IMR-90 (cell line): ENCODE measurements at regions not wholly inside any gene's neighbourhood (a gene's known extent, or its start where the extent isn't known, plus 50 kb on each side); places are given as distances from the start of the nearest gene placed in this dataset.

ENCODE experiments used
- BHLHE40 ChIP-seq: fragments of 150-350 bp; IDR thresholded peaks from 2 replicates; pipeline ENCODE4 v1.6.1; 2016; ENCODE audit warnings: mild to moderate bottlenecking, low read depth, low read length
- CEBPB ChIP-seq: IDR thresholded peaks from 2 replicates; pipeline ENCODE4 v1.6.1; 2012; ENCODE audit warnings: low read depth, low read length, improper control_type of control experiment
- CTCF ChIP-seq: conservative IDR thresholded peaks from 2 replicates; pipeline ENCODE4 v1.5.1; 2012; ENCODE audit warnings: mild to moderate bottlenecking, low read depth, low read length, improper control_type of control experiment
- ELK1 ChIP-seq: fragments of 150-350 bp; IDR thresholded peaks from 2 replicates; pipeline ENCODE4 v1.6.1; 2016; ENCODE audit warnings: low read depth, mild to moderate bottlenecking, low read length, moderate library complexity, borderline replicate concordance
- FOS ChIP-seq: fragments of 150-350 bp; IDR thresholded peaks from 2 replicates; pipeline ENCODE4 v1.6.1; 2016; ENCODE audit warnings: low read depth, low read length
- MAFK ChIP-seq: IDR thresholded peaks from 2 replicates; pipeline ENCODE4 v1.6.1; 2012; ENCODE audit warnings: low read depth, low read length, improper control_type of control experiment
- MXI1 ChIP-seq: IDR thresholded peaks from 2 replicates; pipeline ENCODE4 v1.6.1; 2012; ENCODE audit warnings: low read depth, mild to moderate bottlenecking, low read length, moderate library complexity, borderline replicate concordance
- NFE2L2 ChIP-seq: fragments of 150-350 bp; IDR thresholded peaks from 2 replicates; pipeline ENCODE4 v1.6.1; 2016; ENCODE audit warnings: low read depth, mild to moderate bottlenecking, low read length
- POLR2A ChIP-seq: IDR thresholded peaks from 2 replicates; pipeline ENCODE4 v1.6.1; 2012; ENCODE audit warnings: mild to moderate bottlenecking, low read depth, low read length
- RAD21 ChIP-seq: IDR thresholded peaks from 2 replicates; pipeline ENCODE4 v1.6.1; 2012; ENCODE audit warnings: low read length, improper control_type of control experiment
- RCOR1 ChIP-seq: IDR thresholded peaks from 2 replicates; pipeline ENCODE4 v1.6.1; 2012; ENCODE audit warnings: mild to moderate bottlenecking, low read length, improper control_type of control experiment; ENCODE audit not compliant: insufficient replicate concordance
- RFX5 ChIP-seq: IDR thresholded peaks from 2 replicates; pipeline ENCODE4 v1.8.0; 2012; ENCODE audit warnings: low read depth, mild to moderate bottlenecking, low read length, moderate library complexity
- USF2 ChIP-seq: fragments of 150-350 bp; IDR thresholded peaks from 2 replicates; pipeline ENCODE4 v1.6.1; 2017; ENCODE audit warnings: mild to moderate bottlenecking, antibody characterized with exemption, low read length, low read depth

GRCh38 chr17:56026915-56027314, 126.4 kb upstream of the ANKFN1 start:
- no peak for TF ChIP-seq CTCF
- TF ChIP-seq USF2 = no peak
- TF ChIP-seq POLR2A = no peak
- TF ChIP-seq MXI1 = no peak
- TF ChIP-seq RAD21 = no peak
- TF ChIP-seq CEBPB = no peak
- TF ChIP-seq BHLHE40 = no peak
- no peak for TF ChIP-seq FOS
- TF ChIP-seq NFE2L2 = no peak
- TF ChIP-seq RFX5 = no peak
- no peak for TF ChIP-seq ELK1
- no peak for TF ChIP-seq RCOR1
- no peak for TF ChIP-seq MAFK
